K562 (cell line): ENCODE measurements at regions not wholly inside any gene's neighbourhood (a gene's known extent, or its start where the extent isn't known, plus 50 kb on each side); places are given as distances from the start of the nearest gene placed in this dataset.
A peak's percentile ranks its signal among the peaks of the same experiment; 100 is the strongest.

Source experiments
- ATAC-seq: fragments of 200-7000 bp; cut with Tn5 transposase; 3 replicates; pipeline ENCODE4 v1.9.1; 2020; ENCODE audit warnings: moderate library complexity
- BruUV-seq: library from RNA; stranded (reverse); fragments of 400-500 nt; replicated peaks from 2 replicates; lab custom pipeline; 2021; lab: Mats Ljungman, UMichigan
- CTCF ChIA-PET: fragments of 300-600 bp; formaldehyde crosslinking; extraction: SDS; loops from one replicate; lab custom pipeline; 2021; ENCODE audit warnings: low intra/inter-chr PET ratio; lab: Yijun Ruan, JAX
- POLR2A ChIA-PET: fragments of 300-600, 350-650 bp; sonication (Branson Sonifier 250); formaldehyde crosslinking; extraction: SDS; loops from one replicate; lab custom pipeline; 2021; ENCODE audit warnings: antibody characterized with exemption, inconsistent platforms; lab: Yijun Ruan, JAX
- DNase-seq, 4 experiments: peaks; one replicate each; pipeline versions ENCODE4 v3.0.0 to v3.0.0-alpha.2; 2011 to 2018; ENCODE audit warnings: low spot score in 3 of 4, mixed read lengths in 3 of 4; ENCODE audit errors: extremely low read depth in 1 of 4
- FAIRE-seq: peaks from 2 replicates; lab custom pipeline; 2011; peaks lifted over from hg19 to GRCh38; lab: Jason Lieb, UNC
- H2AFZ ChIP-seq: 2 replicates; pipeline ENCODE4 v1.6.0; 2011; ENCODE audit warnings: low read depth, low read length, control low read depth, inconsistent platforms
- H3K27ac ChIP-seq: fragments of 200-600 bp; 3 replicates; pipeline ENCODE4 v1.8.0; 2011; ENCODE audit warnings: low read depth, mild to moderate bottlenecking, control low read depth, inconsistent platforms, low read length, moderate library complexity, mixed read lengths; ENCODE audit errors: extremely low read depth
- H3K27me3 ChIP-seq, 2 experiments: fragments of 300-600 bp in 1 of 2; 2 replicates in 1 of 2; 3 replicates in 1 of 2; pipeline versions ENCODE4 v1.6.0 to v1.8.0; 2011; ENCODE audit warnings: inconsistent platforms in 2 of 2, low read length in 2 of 2, mild to moderate bottlenecking in 1 of 2, mixed read lengths in 1 of 2, moderate library complexity in 1 of 2; ENCODE audit not compliant: control insufficient read depth in 2 of 2, insufficient read depth in 2 of 2
- H3K36me3 ChIP-seq: fragments of 300-600 bp; 3 replicates; pipeline ENCODE4 v1.8.0; 2011; ENCODE audit warnings: mild to moderate bottlenecking, low read length, inconsistent platforms; ENCODE audit not compliant: control insufficient read depth, insufficient read depth
- H3K4me1 ChIP-seq, 2 experiments: fragments of 200-600 bp in 1 of 2; replicated peaks in 1 of 2; 2 replicates in 1 of 2; 3 replicates in 1 of 2; pipeline versions ENCODE4 v1.5.1 to v1.8.0; 2011; ENCODE audit warnings: inconsistent platforms in 2 of 2, low read length in 2 of 2, mild to moderate bottlenecking in 1 of 2, mixed read lengths in 1 of 2, moderate library complexity in 1 of 2; ENCODE audit not compliant: control insufficient read depth in 2 of 2, insufficient read depth in 2 of 2
- H3K4me2 ChIP-seq: 2 replicates; pipeline ENCODE4 v1.6.1; 2011; ENCODE audit warnings: low read length, control low read depth, inconsistent platforms, mixed read lengths; ENCODE audit not compliant: insufficient read depth
- H3K4me3 ChIP-seq: fragments of 200-600 bp; sonication (generic), shearing (Covaris generic); 2 replicates; pipeline ENCODE4 v1.5.1; 2016; ENCODE audit warnings: control low read depth, inconsistent platforms
- H3K79me2 ChIP-seq: fragments of 200-600 bp; 3 replicates; pipeline ENCODE4 v1.8.0; 2011; ENCODE audit warnings: low read length, inconsistent platforms; ENCODE audit not compliant: control insufficient read depth, insufficient read depth
- H3K9ac ChIP-seq, 2 experiments: 2 replicates each; pipeline versions ENCODE4 v1.6.0 to v1.6.1; 2011; ENCODE audit warnings: low read depth in 2 of 2, low read length in 2 of 2, control low read depth in 1 of 2, inconsistent platforms in 1 of 2, mild to moderate bottlenecking in 1 of 2, mixed read lengths in 1 of 2; ENCODE audit not compliant: insufficient read depth in 1 of 2
- H3K9me1 ChIP-seq: one replicate; pipeline ENCODE4 v1.6.0; 2011; ENCODE audit warnings: inconsistent platforms, mild to moderate bottlenecking, low read length, moderate library complexity; ENCODE audit not compliant: control insufficient read depth, insufficient read depth
- H3K9me3 ChIP-seq: replicated peaks from 2 replicates; pipeline ENCODE4 v1.5.1; 2011; ENCODE audit warnings: low read depth, low read length, inconsistent platforms; ENCODE audit not compliant: control insufficient read depth, insufficient read depth
- H4K20me1 ChIP-seq: replicated peaks from 2 replicates; pipeline ENCODE4 v1.6.1; 2011; ENCODE audit warnings: low read length, inconsistent platforms, mixed read lengths; ENCODE audit not compliant: control insufficient read depth, insufficient read depth
- HCFC1 ChIP-seq: IDR thresholded peaks from 2 replicates; pipeline ENCODE4 v1.6.1; 2012; ENCODE audit warnings: low read depth, low read length, improper control_type of control experiment
- ID3 ChIP-seq, 2 experiments: fragments of 250-450 bp in 1 of 2; fragments of 450-650 bp in 1 of 2; sonication (Bioruptor Pico) in 1 of 2; IDR thresholded peaks; 2 replicates each; pipeline versions ENCODE4 v1.6.1 to v1.8.0; 2016 to 2021; ENCODE audit warnings: mild to moderate bottlenecking in 2 of 2, moderate library complexity in 2 of 2, missing compliant biosample characterization in 1 of 2, missing genetic modification characterization in 1 of 2
- MAFF ChIP-seq: IDR thresholded peaks from 2 replicates; pipeline ENCODE4 v1.6.1; 2012; ENCODE audit warnings: low read length, improper control_type of control experiment
- MTF1 ChIP-seq: fragments of 250-450 bp; sonication (Bioruptor Pico); IDR thresholded peaks from 2 replicates; pipeline ENCODE4 v1.9.0; 2021; ENCODE audit warnings: moderate library complexity, mild to moderate bottlenecking, inconsistent platforms, borderline replicate concordance
- SAFB ChIP-seq: fragments of 200-400 bp; formaldehyde crosslinking; IDR thresholded peaks from 2 replicates; pipeline ENCODE4 v1.6.1; 2017; ENCODE audit warnings: low read depth, low read length, borderline replicate concordance
- SIRT6 ChIP-seq: IDR thresholded peaks from one replicate; pipeline ENCODE4 v1.6.1; 2012; ENCODE audit warnings: low read depth, mild to moderate bottlenecking, control low read depth, inconsistent platforms, low read length, moderate library complexity
- ZBTB43 ChIP-seq: sonication (generic); formaldehyde crosslinking; IDR thresholded peaks from 2 replicates; pipeline ENCODE4 v1.8.0; 2023; ENCODE audit warnings: mild to moderate bottlenecking, missing genetic modification reagents
- ZFP30 ChIP-seq: fragments of 250-450 bp; sonication (Bioruptor Pico); IDR thresholded peaks from 2 replicates; pipeline ENCODE4 v1.8.0; 2022; ENCODE audit warnings: moderate library complexity, mild to moderate bottlenecking, inconsistent platforms, borderline replicate concordance
- ZNF277 ChIP-seq: fragments of 250-450 bp; sonication (Bioruptor Pico); IDR thresholded peaks from 2 replicates; pipeline ENCODE4 v1.8.0; 2022; ENCODE audit warnings: inconsistent platforms, mild to moderate bottlenecking, moderate library complexity, borderline replicate concordance
- WGBS: fragments of 100-300 bp; shearing (Covaris generic); methylation state at CpG from one replicate; pipeline ENCODE4 v1.1.6; 2016; ENCODE audit warnings: low coverage, mixed read lengths; ENCODE audit not compliant: insufficient coverage; ENCODE audit errors: missing lambda C conversion rate; 5-methylcytosine and 5-hydroxymethylcytosine counted together
- in situ Hi-C: fragments of 300-500 bp; cut with MboI; formaldehyde crosslinking; loops from 4 replicates; pipeline ENCODE4 v1.15.0; 2018; ENCODE audit warnings: inconsistent platforms, mixed read lengths
- intact Hi-C: fragments of 100-400 bp; cut with micrococcal nuclease; formaldehyde crosslinking; loops from 2 replicates; pipeline ENCODE4 v1.14.2; 2022

- Histone ChIP-seq H2AFZ (no peak overlapping the region), H3K9ac (no peak overlapping the region), H3K4me2 (no peak overlapping the region), H3K27me3 (peaks cover 0 to 16% of the 10 kb centered on the region in 2 experiments; a peak in 3 of 5 replicates), H3K9me3 (no peaks in the 10 kb centered on the region), H4K20me1 (no peaks in the 10 kb centered on the region), H3K36me3 (no peaks in the 10 kb centered on the region), H3K4me1 (no peaks in the 10 kb centered on the region), H3K9me1 (no peaks in the 10 kb centered on the region), H3K4me3 (no peak overlapping the region), H3K79me2 (no peaks in the 10 kb centered on the region), H3K27ac (no peak overlapping the region)
- CTCF ChIA-PET: no interaction called here
- DNase-seq (no peak), FAIRE-seq (no peak), ATAC-seq (peak; percentile 57; the same call in 1 of the 3 replicates)
- POLR2A ChIA-PET: no interaction called here
- intact Hi-C loops: no loop called here
- under 1% methylated on average over 7 of the region's 7 CpGs for WGBS
- in situ Hi-C loops: no loop called here
- TF ChIP-seq ID3 (CRISPR knock-in tag; IDR thresholded peaks at IDR 0.05) (no peak), ID3 (tag; IDR thresholded peaks at IDR 0.05) (no peak), ZNF277 (CRISPR knock-in tag) (no peak), SIRT6 (no peak), SAFB (no peak), MAFF (no peak), MTF1 (no peak), HCFC1 (no peak), ZFP30 (CRISPR knock-in tag) (no peak), ZBTB43 (CRISPR knock-in tag) (no peak)
- BruUV-seq: no TSS peak
These were observed 215.1 kb downstream of the TBXT start for GRCh38 chr6:165952514-165952913.
